ENCODE measurements at regions not wholly inside any gene's neighbourhood (a gene's known extent, or its start where the extent isn't known, plus 50 kb on each side); places are given as distances from the start of the nearest gene placed in this dataset.

DNA sequence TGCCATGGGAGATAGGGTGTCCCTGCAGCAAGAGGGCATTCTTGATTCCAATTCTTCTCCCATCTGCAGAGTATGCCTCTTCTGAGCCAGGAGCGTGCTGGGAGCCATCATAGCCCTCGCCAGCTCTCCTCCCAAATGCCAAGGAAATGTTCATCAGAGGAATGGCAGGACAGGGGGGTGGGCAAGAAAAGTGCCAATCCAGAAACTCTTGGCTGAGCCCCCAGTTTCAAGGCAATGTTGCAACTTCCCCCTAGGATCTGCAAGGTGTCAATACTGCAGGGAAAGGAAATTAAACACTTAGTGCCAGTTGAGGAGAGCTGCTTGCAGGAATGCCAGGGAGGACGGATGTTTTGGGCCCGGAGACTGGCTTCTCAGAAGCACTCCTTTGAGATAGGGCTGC lies 94.8 kb upstream of the PRDM11 start:
- TF ChIP-seq ZNF274 (IDR thresholded peaks at IDR 0.05; ENCODE audit: low read depth, low read length) (no peak), YY1 (IDR thresholded peaks at IDR 0.05; ENCODE audit: insufficient read depth, insufficient read length) (no peak)
